Suppressor macrophage treated with lipopolysaccharide for 1 hour (primary cell): ENCODE measurements at regions not wholly inside any gene's neighbourhood (a gene's known extent, or its start where the extent isn't known, plus 50 kb on each side); places are given as distances from the start of the nearest gene placed in this dataset.
A peak's percentile ranks its signal among the peaks of the same experiment; 100 is the strongest.

ENCODE experiments used
- DNase-seq, 3 donors: peaks; one replicate each; pipeline ENCODE4 v3.0.0-alpha.2; 2020 to 2022

- no peak for DNase-seq
These were observed 364.9 kb downstream of the RPS29 start for GRCh38 chr14:49221316-49221715.

DNA sequence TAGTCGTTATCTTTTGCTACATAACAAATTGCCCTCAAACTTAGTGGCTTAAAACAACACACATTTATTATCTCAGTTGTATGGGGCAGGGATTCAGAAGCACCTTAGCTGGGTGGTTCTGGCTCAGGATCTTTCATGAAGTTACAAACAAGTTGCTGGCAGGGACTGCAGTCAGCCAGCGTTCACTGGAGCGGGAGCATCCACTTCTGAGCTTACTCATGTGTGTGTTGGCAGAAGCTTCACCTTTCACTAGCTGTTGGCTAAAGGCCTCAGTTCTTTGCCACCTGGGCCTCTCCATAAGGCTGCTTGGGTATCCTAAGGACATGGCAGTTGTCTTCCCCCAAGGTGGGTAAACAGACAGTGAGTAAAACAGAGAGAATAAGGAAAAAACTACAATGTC, 365.7 kb downstream of the RPS29 start:
- DNase-seq: no peak

DNA sequence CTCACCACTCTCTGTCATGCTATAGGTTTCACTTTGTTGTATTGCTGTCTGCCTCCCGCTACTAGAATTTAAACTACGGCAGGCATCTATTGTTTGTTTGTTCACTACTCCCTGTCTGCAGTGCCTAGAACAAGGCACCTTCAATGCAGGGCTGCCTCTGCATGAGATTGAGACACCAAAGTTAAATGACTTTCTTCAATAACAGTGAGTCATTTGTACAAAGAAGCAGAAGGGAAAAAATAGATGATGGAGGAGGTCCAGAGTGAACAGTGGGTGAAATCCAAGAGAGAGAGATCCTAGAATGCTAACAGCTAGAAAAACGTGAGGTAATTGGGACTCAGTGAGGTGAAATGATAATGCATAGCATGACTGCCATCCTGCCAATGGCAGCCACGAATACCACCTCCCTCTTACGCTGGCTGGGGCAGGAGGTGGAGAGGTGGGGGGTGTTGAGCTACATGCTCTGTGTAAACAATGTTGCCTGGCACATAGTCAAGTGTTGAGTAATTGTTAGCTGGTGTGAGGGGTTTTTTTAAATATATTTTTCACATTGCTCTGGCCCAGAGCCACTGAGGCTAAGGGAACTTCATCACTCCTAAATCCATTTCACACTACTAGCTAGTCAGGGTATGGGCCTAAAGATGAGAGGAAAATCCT, 367.6 kb downstream of the RPS29 start:
- no peak for DNase-seq

DNA sequence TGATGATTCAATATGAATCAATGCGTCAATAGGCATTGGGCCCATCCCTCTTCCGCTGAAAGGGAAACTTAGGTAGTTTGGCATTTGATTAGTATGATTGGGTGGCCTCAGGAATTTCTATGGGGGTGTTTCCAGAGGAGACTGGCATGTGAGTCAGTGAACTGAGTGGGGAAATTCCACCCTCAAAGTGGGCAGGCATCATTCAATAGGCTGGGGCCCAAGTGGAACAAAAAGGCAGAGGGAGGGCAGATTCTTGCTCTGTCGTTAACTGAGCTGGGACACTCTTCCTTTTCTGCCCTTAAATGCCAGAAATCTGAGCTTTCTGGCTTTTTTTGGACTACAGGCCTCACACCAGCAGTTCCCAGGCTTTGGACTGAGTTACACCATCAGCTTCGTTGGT, 373.5 kb downstream of the RPS29 start:
- peak in 2 of 3 donors; percentile 1 to 6 for DNase-seq

GRCh38 chr14:49209416-49209815, 376.8 kb downstream of the RPS29 start:
- DNase-seq: no peak

- DNase-seq: no peak
These were observed 379.4 kb downstream of the RPS29 start for GRCh38 chr14:49206828-49207227.

GRCh38 chr14:49203676-49204075, 382.5 kb downstream of the RPS29 start:
- DNase-seq: no peak

DNA sequence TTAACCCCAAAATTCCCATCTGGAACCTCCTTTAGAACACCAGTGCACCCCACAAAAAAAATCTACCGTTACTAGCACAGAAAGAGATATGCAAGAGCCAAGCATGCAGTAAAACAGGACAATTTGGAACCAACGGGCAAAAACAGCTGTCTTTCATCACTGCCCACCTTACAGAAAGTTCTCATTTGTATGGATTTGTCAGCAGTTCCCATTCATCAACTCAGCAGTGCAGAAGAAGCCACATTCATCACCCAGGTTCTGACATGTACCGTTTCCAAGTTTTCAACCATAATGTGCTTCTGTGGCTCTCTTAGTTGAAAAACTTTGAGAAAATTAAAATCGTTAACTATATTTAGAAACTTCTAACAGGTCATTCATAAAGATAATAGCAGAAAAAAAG, 387.0 kb downstream of the RPS29 start:
- no peak for DNase-seq

GRCh38 chr14:49196327-49196726, 389.9 kb downstream of the RPS29 start:
- no peak for DNase-seq

GRCh38 chr14:49194067-49194466, 392.1 kb downstream of the RPS29 start:
- no peak for DNase-seq

DNA sequence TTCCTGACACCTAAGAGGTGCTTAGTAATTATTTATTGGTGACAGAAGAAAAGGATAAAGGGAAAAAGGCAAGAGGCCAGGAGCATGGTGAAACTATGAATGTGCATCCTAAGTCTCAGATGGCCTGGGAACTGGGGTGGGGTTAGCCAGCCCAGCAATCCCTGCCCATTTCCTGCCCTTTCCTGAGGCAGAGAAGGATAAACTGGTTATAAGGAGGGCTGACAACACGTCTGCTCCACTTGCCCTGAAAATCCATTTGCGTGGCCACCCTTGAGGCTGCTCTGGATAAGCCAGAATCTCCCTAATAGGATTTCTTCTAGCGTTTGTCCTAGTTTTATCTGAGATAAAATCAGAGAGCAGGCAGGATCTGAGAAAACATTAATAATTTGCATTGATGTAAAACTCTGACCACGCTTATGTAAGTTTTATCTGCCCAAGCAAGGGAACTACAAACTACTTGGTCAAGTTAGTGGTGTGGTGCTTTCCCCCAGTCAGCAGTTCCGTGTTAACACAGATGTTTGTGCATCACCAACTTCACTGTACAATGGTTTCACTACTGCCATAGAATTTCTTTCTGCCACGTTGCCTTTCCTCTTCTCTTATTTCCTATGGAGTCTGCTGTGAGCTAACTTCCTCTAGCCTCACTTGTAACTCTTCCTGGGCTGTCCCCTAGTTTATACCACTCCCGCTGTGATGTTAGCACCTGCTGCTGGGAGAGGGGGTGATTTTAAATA, 392.7 kb downstream of the RPS29 start:
- peak in 1 of 3 donors; percentile 2 for DNase-seq

DNA sequence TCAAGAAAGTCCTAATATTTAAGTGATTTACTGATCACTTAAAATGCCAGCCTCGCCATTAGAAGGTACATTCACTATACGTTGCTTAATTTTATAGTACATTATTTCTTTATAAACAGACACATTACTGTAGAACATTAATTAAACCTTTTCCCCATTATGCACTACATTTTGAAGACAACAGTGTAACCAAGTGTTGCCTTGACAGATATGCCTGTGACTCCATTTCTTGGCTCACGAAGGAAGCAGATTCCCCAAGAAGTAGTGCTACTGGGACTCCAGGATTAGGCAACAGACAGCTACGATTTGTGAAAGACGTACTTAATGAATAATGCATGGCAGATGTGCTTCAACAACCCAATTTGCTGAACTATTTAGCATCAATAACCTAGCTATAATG, 394.8 kb downstream of the RPS29 start:
- no peak for DNase-seq

GRCh38 chr14:49189375-49189774, 396.8 kb downstream of the RPS29 start:
- DNase-seq: no peak

DNA sequence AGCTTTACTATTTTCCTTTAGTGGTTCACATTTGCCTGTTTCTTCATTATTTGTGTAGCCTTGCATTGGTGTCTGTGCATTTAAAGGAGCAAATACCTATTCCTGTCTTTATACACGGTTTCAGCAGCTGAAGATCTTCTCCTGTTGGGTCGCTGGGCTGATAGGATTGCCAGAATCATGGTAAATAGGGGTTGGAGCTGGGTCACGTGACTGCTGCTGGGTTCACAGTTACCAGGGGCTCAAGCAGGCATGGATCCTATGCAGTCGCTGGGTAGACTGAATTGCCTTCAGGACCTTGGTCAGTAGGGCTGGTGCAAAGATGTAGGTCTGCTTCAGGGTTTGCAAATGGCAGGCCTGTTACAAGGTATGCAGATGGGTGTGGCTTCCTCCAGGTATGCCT, 398.4 kb downstream of the RPS29 start:
- DNase-seq: no peak

DNA sequence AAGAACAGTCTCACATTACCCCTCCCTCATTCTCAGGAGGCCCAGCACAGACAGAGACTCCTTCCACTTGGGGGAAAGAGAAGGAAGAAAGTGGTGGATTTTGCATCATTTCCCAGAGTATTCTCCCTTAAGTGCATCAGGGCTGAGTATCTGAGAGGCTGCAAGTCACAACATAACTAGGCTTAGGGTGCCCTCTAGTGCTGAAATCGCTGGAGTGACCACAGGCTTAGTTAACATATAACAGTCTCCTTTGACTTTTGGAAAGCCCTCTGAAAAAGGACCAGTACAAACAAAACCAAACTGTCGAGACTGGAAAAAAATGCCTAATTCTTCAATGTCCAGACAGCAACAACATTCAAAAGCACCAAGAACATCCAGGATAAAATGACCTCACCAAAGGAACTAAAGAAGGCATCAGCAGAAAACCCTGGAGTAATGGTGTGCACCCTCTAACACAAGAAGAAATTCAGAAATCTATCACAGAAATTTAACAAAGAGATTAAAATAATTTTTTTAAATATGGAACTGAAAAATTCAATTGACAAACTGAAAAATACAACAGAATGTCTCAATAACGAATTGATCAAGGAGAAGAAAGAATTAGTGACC, 412.3 kb downstream of the RPS29 start:
- DNase-seq: peak; percentile 51 to 68 (median 59)

DNA sequence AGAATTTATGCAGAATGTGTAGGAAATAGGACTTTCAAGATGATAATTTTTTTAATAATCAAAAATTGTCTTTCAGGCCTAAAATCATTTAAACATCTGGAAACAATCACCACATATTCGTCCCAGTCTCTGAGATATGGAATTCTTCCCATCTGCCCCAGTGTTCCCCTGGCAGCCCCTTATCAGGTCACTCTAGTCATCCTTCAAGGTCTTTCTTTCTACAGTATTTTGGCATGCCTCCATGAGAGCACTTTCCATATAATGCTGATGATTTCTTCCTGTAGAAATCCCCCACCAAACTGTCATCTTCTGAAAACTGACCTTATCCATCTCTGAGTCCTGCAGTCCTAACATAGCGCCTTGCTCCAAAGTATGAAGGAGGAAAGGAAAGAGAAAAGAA, 422.1 kb downstream of the RPS29 start:
- DNase-seq: no peak

DNA sequence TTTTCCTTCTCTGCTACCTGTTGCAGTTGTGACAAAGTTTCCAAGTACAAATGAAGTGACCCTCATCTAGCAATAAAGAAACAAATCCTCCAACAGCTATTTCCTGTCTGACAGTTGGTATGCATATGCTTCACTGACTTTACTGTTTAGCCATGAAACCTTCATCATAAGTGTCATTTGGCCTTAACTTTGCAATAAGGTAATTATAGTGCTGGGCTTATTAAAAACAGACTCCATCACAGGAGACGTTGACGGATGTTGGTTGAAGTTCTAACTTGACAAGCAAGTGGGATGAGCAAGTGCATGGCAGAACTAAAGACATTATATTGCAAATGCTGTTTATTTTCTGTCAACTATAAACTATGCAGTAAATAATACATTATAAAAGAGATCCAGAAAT, 425.2 kb downstream of the RPS29 start:
- DNase-seq: no peak

DNA sequence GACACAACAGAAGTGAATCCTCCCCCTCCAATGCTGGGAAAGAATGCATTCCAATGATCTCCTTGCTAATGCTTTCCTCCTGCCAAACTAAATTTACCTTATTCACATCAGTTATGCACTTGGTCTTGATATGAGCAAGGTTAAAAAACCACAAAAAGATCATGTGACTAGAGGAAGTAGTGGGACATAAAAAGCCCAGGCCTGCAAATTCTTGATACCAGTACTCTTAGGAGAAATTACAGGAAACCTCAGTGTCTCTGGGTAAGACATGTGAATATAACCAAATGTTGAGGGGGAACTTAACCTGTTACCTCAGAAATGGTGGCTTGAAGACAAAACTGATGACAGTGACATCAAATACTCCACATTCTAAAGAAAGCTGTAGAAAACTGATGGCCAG, 427.1 kb downstream of the RPS29 start:
- no peak for DNase-seq

GRCh38 chr14:49139593-49139992, 446.6 kb downstream of the RPS29 start:
- no peak for DNase-seq

DNA sequence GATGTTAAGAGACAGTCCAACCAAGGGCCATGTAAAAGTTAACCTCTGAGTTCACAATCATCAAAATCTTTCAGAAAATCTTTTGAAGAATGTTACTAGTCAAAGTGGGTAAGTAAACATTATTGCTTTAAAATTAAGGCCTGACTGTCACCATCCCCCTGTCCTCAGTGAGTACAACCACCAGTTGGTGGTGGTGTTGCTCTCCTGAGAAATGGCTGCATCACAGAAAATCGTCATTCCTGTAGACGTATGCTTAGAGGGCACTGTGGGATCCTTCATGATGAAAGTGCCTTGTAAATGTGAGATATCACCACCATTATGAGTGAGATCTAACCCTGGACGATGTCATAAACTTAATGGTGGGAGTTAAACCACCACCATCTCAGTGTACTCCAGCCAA, 451.2 kb downstream of the RPS29 start:
- no peak for DNase-seq

- no peak for DNase-seq
These were observed 464.9 kb downstream of the RPS29 start for GRCh38 chr14:49121246-49121645.

GRCh38 chr14:49114161-49114893, 471.9 kb downstream of the RPS29 start:
- no peak for DNase-seq
